K562 (cell line): ENCODE measurements at regions not wholly inside any gene's neighbourhood (a gene's known extent, or its start where the extent isn't known, plus 50 kb on each side); places are given as distances from the start of the nearest gene placed in this dataset.

Experiments
- ATAC-seq: fragments of 200-7000 bp; cut with Tn5 transposase; 3 replicates; pipeline ENCODE4 v1.9.1; 2020; ENCODE audit warnings: moderate library complexity
- BruUV-seq: library from RNA; stranded (reverse); fragments of 400-500 nt; replicated peaks from 2 replicates; lab custom pipeline; 2021; lab: Mats Ljungman, UMichigan
- CTCF ChIA-PET: fragments of 300-600 bp; formaldehyde crosslinking; extraction: SDS; loops from one replicate; lab custom pipeline; 2021; ENCODE audit warnings: low intra/inter-chr PET ratio; lab: Yijun Ruan, JAX
- POLR2A ChIA-PET: fragments of 300-600, 350-650 bp; sonication (Branson Sonifier 250); formaldehyde crosslinking; extraction: SDS; loops from one replicate; lab custom pipeline; 2021; ENCODE audit warnings: antibody characterized with exemption, inconsistent platforms; lab: Yijun Ruan, JAX
- DNase-seq, 4 experiments: peaks; one replicate each; pipeline versions ENCODE4 v3.0.0 to v3.0.0-alpha.2; 2011 to 2018; ENCODE audit warnings: low spot score in 3 of 4, mixed read lengths in 3 of 4; ENCODE audit errors: extremely low read depth in 1 of 4
- FAIRE-seq: peaks from 2 replicates; lab custom pipeline; 2011; peaks lifted over from hg19 to GRCh38; lab: Jason Lieb, UNC
- H2AFZ ChIP-seq: 2 replicates; pipeline ENCODE4 v1.6.0; 2011; ENCODE audit warnings: low read depth, low read length, control low read depth, inconsistent platforms
- H3K27ac ChIP-seq: fragments of 200-600 bp; 3 replicates; pipeline ENCODE4 v1.8.0; 2011; ENCODE audit warnings: low read depth, mild to moderate bottlenecking, control low read depth, inconsistent platforms, low read length, moderate library complexity, mixed read lengths; ENCODE audit errors: extremely low read depth
- H3K27me3 ChIP-seq, 2 experiments: fragments of 300-600 bp in 1 of 2; 2 replicates in 1 of 2; 3 replicates in 1 of 2; pipeline versions ENCODE4 v1.6.0 to v1.8.0; 2011; ENCODE audit warnings: inconsistent platforms in 2 of 2, low read length in 2 of 2, mild to moderate bottlenecking in 1 of 2, mixed read lengths in 1 of 2, moderate library complexity in 1 of 2; ENCODE audit not compliant: control insufficient read depth in 2 of 2, insufficient read depth in 2 of 2
- H3K36me3 ChIP-seq: fragments of 300-600 bp; 3 replicates; pipeline ENCODE4 v1.8.0; 2011; ENCODE audit warnings: mild to moderate bottlenecking, low read length, inconsistent platforms; ENCODE audit not compliant: control insufficient read depth, insufficient read depth
- H3K4me1 ChIP-seq, 2 experiments: fragments of 200-600 bp in 1 of 2; replicated peaks in 1 of 2; 2 replicates in 1 of 2; 3 replicates in 1 of 2; pipeline versions ENCODE4 v1.5.1 to v1.8.0; 2011; ENCODE audit warnings: inconsistent platforms in 2 of 2, low read length in 2 of 2, mild to moderate bottlenecking in 1 of 2, mixed read lengths in 1 of 2, moderate library complexity in 1 of 2; ENCODE audit not compliant: control insufficient read depth in 2 of 2, insufficient read depth in 2 of 2
- H3K4me2 ChIP-seq: 2 replicates; pipeline ENCODE4 v1.6.1; 2011; ENCODE audit warnings: low read length, control low read depth, inconsistent platforms, mixed read lengths; ENCODE audit not compliant: insufficient read depth
- H3K4me3 ChIP-seq: fragments of 200-600 bp; sonication (generic), shearing (Covaris generic); 2 replicates; pipeline ENCODE4 v1.5.1; 2016; ENCODE audit warnings: control low read depth, inconsistent platforms
- H3K79me2 ChIP-seq: fragments of 200-600 bp; 3 replicates; pipeline ENCODE4 v1.8.0; 2011; ENCODE audit warnings: low read length, inconsistent platforms; ENCODE audit not compliant: control insufficient read depth, insufficient read depth
- H3K9ac ChIP-seq, 2 experiments: 2 replicates each; pipeline versions ENCODE4 v1.6.0 to v1.6.1; 2011; ENCODE audit warnings: low read depth in 2 of 2, low read length in 2 of 2, control low read depth in 1 of 2, inconsistent platforms in 1 of 2, mild to moderate bottlenecking in 1 of 2, mixed read lengths in 1 of 2; ENCODE audit not compliant: insufficient read depth in 1 of 2
- H3K9me1 ChIP-seq: one replicate; pipeline ENCODE4 v1.6.0; 2011; ENCODE audit warnings: inconsistent platforms, mild to moderate bottlenecking, low read length, moderate library complexity; ENCODE audit not compliant: control insufficient read depth, insufficient read depth
- H3K9me3 ChIP-seq: replicated peaks from 2 replicates; pipeline ENCODE4 v1.5.1; 2011; ENCODE audit warnings: low read depth, low read length, inconsistent platforms; ENCODE audit not compliant: control insufficient read depth, insufficient read depth
- H4K20me1 ChIP-seq: replicated peaks from 2 replicates; pipeline ENCODE4 v1.6.1; 2011; ENCODE audit warnings: low read length, inconsistent platforms, mixed read lengths; ENCODE audit not compliant: control insufficient read depth, insufficient read depth
- RAD21 ChIP-seq, 2 experiments: fragments of 250-450 bp in 1 of 2; fragments of 450-650 bp in 1 of 2; sonication (Bioruptor Pico) in 1 of 2; formaldehyde crosslinking in 1 of 2; IDR thresholded peaks in 1 of 2; conservative IDR thresholded peaks in 1 of 2; 2 replicates each; pipeline versions ENCODE4 v1.4.0 to v1.8.0; 2020 to 2022; ENCODE audit warnings: mild to moderate bottlenecking in 2 of 2, moderate library complexity in 1 of 2
- TAF1 ChIP-seq: IDR thresholded peaks from 2 replicates; pipeline ENCODE4 v1.6.1; 2011; ENCODE audit warnings: mild to moderate bottlenecking, low read length, moderate library complexity; ENCODE audit not compliant: insufficient read depth, control insufficient read depth, severe bottlenecking; ENCODE audit errors: extremely low read depth
- TCFL5 ChIP-seq: fragments of 250-450 bp; sonication (Bioruptor Pico); conservative IDR thresholded peaks from 2 replicates; pipeline ENCODE4 v1.6.1; 2021; ENCODE audit warnings: mild to moderate bottlenecking, moderate library complexity, matching md5 sums
- WGBS: fragments of 100-300 bp; shearing (Covaris generic); methylation state at CpG from one replicate; pipeline ENCODE4 v1.1.6; 2016; ENCODE audit warnings: low coverage, mixed read lengths; ENCODE audit not compliant: insufficient coverage; ENCODE audit errors: missing lambda C conversion rate; 5-methylcytosine and 5-hydroxymethylcytosine counted together
- in situ Hi-C: fragments of 300-500 bp; cut with MboI; formaldehyde crosslinking; loops from 4 replicates; pipeline ENCODE4 v1.15.0; 2018; ENCODE audit warnings: inconsistent platforms, mixed read lengths
- intact Hi-C: fragments of 100-400 bp; cut with micrococcal nuclease; formaldehyde crosslinking; loops from 2 replicates; pipeline ENCODE4 v1.14.2; 2022
- TF ChIP-seq, protein P1 (sequence below), 3 experiments: IDR thresholded peaks in 2 of 3; conservative IDR thresholded peaks in 1 of 3; 2 replicates each; pipeline ENCODE4 v1.5.1; 2011 to 2012; ENCODE audit warnings: low read length in 3 of 3, mild to moderate bottlenecking in 3 of 3, control low read depth in 2 of 3, improper control_type of control experiment in 1 of 3, inconsistent platforms in 1 of 3, low read depth in 1 of 3, mixed read lengths in 1 of 3, moderate library complexity in 1 of 3; ENCODE audit not compliant: insufficient read depth in 2 of 3
- TF ChIP-seq, protein P2 (sequence below): IDR thresholded peaks from 2 replicates; pipeline ENCODE4 v1.6.1; 2011; ENCODE audit warnings: borderline replicate concordance, low read depth, mild to moderate bottlenecking, moderate library complexity, low read length; ENCODE audit not compliant: insufficient read depth, poor library complexity, severe bottlenecking
- TF ChIP-seq, protein P3 (sequence below), 2 experiments: fragments of 450-650 bp; formaldehyde crosslinking in 1 of 2; IDR thresholded peaks; 2 replicates each; pipeline versions ENCODE4 v1.4.0 to v1.6.1; 2014 to 2020; ENCODE audit warnings: mild to moderate bottlenecking in 2 of 2, borderline replicate concordance in 1 of 2, low read depth in 1 of 2

DNA sequence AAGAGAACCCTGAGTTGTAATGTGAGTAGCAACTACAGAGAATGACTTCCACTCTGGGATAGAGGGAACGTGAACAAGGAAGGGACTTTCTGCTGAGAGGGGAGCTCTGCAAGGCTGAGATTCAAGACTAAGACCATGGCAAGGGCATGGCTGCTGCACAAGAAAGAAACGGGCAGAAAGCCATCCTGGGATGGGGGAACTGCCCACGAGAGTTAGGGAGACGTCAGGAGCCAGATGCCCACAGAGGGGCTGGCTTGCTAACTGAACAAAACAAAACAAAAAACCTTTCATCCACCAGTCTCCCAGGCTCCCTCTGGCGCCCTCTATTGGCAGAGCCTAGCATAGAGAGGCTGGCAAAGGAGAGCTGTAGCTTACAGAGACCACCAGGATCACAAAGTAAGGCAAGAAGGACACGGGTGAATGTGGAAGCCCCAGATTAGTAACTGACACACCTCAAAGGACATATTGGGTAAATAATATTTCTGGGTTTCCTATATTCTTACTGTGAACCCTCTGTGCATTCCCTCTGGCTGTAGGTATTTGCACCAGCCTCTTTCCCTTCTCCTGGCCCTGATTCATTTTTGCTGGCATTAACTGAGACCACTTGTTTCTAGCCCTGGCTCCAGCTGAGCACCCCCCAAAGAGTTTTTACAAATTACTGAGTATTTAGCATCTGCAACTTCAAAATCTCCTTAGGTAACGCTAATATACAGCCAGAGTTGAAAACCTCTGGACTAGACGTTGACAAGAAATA lies 338.3 kb downstream of the EMP1 start:
- Histone ChIP-seq H3K27ac (no peak overlapping the region), H3K4me1 (no peaks in the 10 kb centered on the region), H3K27me3 (no peaks in the 10 kb centered on the region), H3K36me3 (no peaks in the 10 kb centered on the region), H3K4me2 (no peak overlapping the region), H3K4me3 (no peak overlapping the region), H3K79me2 (no peaks in the 10 kb centered on the region), H3K9me3 (no peaks in the 10 kb centered on the region), H4K20me1 (no peaks in the 10 kb centered on the region), H3K9me1 (no peaks in the 10 kb centered on the region), H2AFZ (no peak overlapping the region), H3K9ac (no peak overlapping the region)
- DNase-seq, result peak; percentile 34 to 50 (median 40)
- peak; percentile 71 for ATAC-seq
- ChIA-PET CTCF (no interaction called here), POLR2A (interaction anchor here (0.7 to 1.6 kb wide), 4 partner anchors 10 to 172 kb away, joined by 3 to 4 read pairs (median 4); no protein-coding TSS in a partner anchor)
- BruUV-seq, result no TSS peak
- WGBS, result 0% methylated on average over 7 of the region's 8 CpGs
- in situ Hi-C loops, result no loop called here
- FAIRE-seq, result peak; percentile 73
- intact Hi-C loops, result loop anchor here (5.0 to 10.0 kb wide), 2 partner anchors 173 to 260 kb away; no protein-coding TSS in a partner anchor
- TF ChIP-seq TAF1, result no peak
- TF ChIP-seq, protein P1, sequence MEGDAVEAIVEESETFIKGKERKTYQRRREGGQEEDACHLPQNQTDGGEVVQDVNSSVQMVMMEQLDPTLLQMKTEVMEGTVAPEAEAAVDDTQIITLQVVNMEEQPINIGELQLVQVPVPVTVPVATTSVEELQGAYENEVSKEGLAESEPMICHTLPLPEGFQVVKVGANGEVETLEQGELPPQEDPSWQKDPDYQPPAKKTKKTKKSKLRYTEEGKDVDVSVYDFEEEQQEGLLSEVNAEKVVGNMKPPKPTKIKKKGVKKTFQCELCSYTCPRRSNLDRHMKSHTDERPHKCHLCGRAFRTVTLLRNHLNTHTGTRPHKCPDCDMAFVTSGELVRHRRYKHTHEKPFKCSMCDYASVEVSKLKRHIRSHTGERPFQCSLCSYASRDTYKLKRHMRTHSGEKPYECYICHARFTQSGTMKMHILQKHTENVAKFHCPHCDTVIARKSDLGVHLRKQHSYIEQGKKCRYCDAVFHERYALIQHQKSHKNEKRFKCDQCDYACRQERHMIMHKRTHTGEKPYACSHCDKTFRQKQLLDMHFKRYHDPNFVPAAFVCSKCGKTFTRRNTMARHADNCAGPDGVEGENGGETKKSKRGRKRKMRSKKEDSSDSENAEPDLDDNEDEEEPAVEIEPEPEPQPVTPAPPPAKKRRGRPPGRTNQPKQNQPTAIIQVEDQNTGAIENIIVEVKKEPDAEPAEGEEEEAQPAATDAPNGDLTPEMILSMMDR (IDR thresholded peaks at IDR 0.05 in 2 of 3, conservative IDR thresholded peaks at IDR 0.05 in 1 of 3; ENCODE audit: insufficient read depth in 2 of 3, low read depth in 1 of 3, low read length in 3 of 3), result peak; percentile 71 to 73 (median 71)
- TF ChIP-seq RAD21 (CRISPR knock-in tag; conservative IDR thresholded peaks at IDR 0.05 in 1 of 2, IDR thresholded peaks at IDR 0.05 in 1 of 2), result peak in 1 of 2 experiments; percentile 39; a peak in 1 of 4 replicates
- TF ChIP-seq, protein P2, sequence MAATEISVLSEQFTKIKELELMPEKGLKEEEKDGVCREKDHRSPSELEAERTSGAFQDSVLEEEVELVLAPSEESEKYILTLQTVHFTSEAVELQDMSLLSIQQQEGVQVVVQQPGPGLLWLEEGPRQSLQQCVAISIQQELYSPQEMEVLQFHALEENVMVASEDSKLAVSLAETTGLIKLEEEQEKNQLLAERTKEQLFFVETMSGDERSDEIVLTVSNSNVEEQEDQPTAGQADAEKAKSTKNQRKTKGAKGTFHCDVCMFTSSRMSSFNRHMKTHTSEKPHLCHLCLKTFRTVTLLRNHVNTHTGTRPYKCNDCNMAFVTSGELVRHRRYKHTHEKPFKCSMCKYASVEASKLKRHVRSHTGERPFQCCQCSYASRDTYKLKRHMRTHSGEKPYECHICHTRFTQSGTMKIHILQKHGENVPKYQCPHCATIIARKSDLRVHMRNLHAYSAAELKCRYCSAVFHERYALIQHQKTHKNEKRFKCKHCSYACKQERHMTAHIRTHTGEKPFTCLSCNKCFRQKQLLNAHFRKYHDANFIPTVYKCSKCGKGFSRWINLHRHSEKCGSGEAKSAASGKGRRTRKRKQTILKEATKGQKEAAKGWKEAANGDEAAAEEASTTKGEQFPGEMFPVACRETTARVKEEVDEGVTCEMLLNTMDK, result peak; percentile 17
- TF ChIP-seq, protein P3, sequence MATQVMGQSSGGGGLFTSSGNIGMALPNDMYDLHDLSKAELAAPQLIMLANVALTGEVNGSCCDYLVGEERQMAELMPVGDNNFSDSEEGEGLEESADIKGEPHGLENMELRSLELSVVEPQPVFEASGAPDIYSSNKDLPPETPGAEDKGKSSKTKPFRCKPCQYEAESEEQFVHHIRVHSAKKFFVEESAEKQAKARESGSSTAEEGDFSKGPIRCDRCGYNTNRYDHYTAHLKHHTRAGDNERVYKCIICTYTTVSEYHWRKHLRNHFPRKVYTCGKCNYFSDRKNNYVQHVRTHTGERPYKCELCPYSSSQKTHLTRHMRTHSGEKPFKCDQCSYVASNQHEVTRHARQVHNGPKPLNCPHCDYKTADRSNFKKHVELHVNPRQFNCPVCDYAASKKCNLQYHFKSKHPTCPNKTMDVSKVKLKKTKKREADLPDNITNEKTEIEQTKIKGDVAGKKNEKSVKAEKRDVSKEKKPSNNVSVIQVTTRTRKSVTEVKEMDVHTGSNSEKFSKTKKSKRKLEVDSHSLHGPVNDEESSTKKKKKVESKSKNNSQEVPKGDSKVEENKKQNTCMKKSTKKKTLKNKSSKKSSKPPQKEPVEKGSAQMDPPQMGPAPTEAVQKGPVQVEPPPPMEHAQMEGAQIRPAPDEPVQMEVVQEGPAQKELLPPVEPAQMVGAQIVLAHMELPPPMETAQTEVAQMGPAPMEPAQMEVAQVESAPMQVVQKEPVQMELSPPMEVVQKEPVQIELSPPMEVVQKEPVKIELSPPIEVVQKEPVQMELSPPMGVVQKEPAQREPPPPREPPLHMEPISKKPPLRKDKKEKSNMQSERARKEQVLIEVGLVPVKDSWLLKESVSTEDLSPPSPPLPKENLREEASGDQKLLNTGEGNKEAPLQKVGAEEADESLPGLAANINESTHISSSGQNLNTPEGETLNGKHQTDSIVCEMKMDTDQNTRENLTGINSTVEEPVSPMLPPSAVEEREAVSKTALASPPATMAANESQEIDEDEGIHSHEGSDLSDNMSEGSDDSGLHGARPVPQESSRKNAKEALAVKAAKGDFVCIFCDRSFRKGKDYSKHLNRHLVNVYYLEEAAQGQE (IDR thresholded peaks at IDR 0.05; ENCODE audit: borderline replicate concordance), result peak; percentile 13; the same call in 1 of the 2 replicates
- TF ChIP-seq, protein P3 (CRISPR knock-in tag; IDR thresholded peaks at IDR 0.05; ENCODE audit: low read depth), result no peak
- TF ChIP-seq TCFL5 (CRISPR knock-in tag), result no peak
